Activated T-cell treated with anti-CD3 and anti-CD28 coated beads, Interleukin-2, amount 50 U/mL, for 24 hours (primary cell): ENCODE measurements at regions not wholly inside any gene's neighbourhood (a gene's known extent, or its start where the extent isn't known, plus 50 kb on each side); places are given as distances from the start of the nearest gene placed in this dataset.

ENCODE experiments used
- DNase-seq: peaks from one replicate; pipeline ENCODE4 v3.0.0-alpha.2; 2020
- H3K27ac Mint-ChIP-seq: 2 replicates; pipeline ENCODE4 v1.8.0; 2020; ENCODE audit warnings: mild to moderate bottlenecking, mixed read lengths
- H3K27me3 Mint-ChIP-seq: 2 replicates; pipeline ENCODE4 v1.8.0; 2020; ENCODE audit warnings: mixed read lengths
- H3K36me3 Mint-ChIP-seq: 2 replicates; pipeline ENCODE4 v1.8.0; 2020; ENCODE audit warnings: low read depth, mixed read lengths
- H3K4me1 Mint-ChIP-seq: 2 replicates; pipeline ENCODE4 v1.8.0; 2020; ENCODE audit warnings: low read depth, mixed read lengths
- H3K4me3 Mint-ChIP-seq: 2 replicates; pipeline ENCODE4 v1.8.0; 2020; ENCODE audit warnings: mild to moderate bottlenecking, moderate library complexity, mixed read lengths
- H3K9me3 Mint-ChIP-seq: 2 replicates; pipeline ENCODE4 v1.8.0; 2020; ENCODE audit warnings: mixed read lengths

DNA sequence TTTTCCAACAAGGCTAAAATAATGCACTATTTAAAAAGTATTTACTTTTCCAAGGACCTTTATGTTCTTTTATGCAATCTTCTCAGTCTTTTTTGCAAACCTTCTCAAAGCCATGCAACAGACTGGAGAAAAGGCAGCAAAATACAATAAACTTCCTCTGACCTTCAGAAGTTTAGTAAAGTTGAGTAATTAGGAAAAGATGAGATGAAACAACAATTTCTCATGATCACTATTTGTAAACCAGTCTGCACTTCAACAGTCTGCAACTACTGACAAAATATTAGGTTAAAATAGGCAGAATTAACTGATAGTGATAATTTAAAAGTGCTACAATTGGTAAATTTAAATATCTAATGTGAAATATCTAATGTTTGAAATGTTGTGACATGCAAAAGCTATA, 884.9 kb upstream of the PCDH10 start:
- Mint-ChIP-seq H3K4me1 (no peaks in the 10 kb centered on the region), H3K27ac (no peak overlapping the region), H3K4me3 (no peak overlapping the region), H3K36me3 (no peaks in the 10 kb centered on the region), H3K27me3 (no peaks in the 10 kb centered on the region), H3K9me3 (peaks cover 3% of the 10 kb centered on the region)
- no peak for DNase-seq

DNA sequence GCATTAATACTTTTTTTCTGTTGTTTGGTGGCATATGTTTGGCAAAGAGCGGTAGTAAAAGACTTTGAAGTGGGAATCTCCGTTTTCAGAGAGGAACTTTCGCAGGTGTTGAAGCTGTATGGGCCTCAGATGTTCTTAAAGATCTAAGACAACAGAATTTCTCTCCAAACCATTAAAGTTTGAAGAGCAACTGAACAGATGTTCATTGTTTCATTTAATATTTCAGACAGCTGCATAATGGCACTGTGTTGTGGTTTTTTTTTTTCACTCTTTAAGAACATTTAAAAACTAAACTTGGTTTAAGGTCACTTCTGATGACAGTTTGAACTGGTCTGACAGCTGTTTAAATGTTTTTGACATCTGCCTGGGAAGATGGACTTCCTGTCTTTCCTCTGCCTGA, 882.7 kb upstream of the PCDH10 start:
- Mint-ChIP-seq H3K4me1 (no peaks in the 10 kb centered on the region), H3K9me3 (peaks cover 3% of the 10 kb centered on the region), H3K36me3 (no peaks in the 10 kb centered on the region), H3K4me3 (no peak overlapping the region), H3K27me3 (no peaks in the 10 kb centered on the region), H3K27ac (no peak overlapping the region)
- DNase-seq: no peak

DNA sequence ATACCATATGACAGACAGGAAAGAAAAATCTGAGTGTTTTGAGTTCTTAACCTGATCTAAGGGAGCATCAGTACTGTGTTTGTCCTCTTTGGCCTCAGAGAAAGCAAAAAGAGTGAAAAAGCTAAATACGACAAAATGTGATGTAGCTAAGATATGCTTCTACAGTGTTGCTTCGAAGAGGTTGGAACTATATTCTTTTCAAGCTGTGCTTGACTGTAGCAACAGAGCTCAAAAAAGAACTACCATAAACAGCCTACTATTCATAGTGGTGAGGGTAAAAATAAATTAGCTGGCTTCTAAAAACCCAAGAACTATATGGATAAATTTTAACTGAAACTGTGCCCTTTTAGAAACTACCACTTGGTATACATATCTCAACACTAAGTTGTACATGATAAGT, 881.8 kb upstream of the PCDH10 start:
- no peak for DNase-seq
- no peaks in the 10 kb centered on the region for H3K36me3 Mint-ChIP-seq
- H3K27me3 Mint-ChIP-seq: no peaks in the 10 kb centered on the region
- H3K27ac Mint-ChIP-seq: no peak overlapping the region
- H3K9me3 Mint-ChIP-seq: peaks cover 3% of the 10 kb centered on the region
- H3K4me1 Mint-ChIP-seq: no peaks in the 10 kb centered on the region
- H3K4me3 Mint-ChIP-seq: no peak overlapping the region

DNA sequence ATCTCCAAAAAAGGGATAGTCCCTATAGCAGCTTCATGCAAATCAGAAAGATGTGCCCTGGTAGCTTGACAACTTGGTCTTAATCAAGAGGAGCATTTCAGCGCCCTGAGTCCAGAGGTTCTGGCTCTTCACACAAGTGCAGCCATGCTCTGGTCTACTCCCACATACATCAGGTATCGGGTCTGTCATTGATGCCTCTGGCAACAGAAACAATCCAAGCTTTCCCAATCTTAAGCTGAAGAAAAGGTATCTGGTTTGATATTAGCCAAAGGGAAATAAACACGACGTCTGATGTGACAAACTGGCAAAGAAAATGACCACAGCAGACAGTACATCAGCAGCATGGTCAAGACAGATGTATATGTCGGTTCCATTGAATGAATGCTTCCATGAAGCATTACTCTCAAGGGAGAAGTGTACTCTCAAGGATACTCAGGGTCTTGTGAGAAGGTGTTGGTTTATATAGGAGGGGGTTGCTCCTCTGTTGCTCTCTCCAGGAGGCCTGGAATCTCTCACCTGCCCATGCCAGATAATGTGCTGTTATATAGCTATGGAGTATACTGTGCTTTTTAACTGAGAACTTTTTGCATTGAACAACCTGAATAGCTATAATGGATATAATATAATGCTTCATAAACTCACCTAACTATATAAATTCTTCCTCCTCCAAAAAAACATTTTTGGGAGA, 879.6 kb upstream of the PCDH10 start:
- H3K36me3 Mint-ChIP-seq: no peaks in the 10 kb centered on the region

DNA sequence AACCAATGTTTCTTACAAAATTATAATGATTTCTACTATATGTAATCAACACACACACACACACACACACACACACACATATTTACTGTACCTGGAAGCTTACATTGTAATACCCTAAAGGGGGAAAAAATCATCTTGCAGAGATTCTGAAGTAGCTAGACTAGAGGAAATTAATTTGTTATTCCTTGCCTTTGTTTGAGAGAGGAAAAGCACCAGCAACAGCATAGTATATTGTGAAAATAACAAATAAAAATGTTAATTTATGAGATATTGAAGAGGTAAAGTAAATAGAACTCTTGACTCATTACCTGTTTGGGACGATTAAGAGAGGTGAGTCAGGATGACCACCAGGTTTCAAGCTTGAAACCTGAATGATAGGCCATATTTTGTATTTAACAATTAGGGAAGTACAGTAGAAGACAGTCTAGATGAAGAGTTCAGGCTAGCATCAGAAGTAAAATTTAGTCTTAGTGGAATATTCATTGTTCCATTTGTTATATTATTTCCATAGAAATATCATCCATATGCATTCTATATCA, 873.4 kb upstream of the PCDH10 start:
- no peaks in the 10 kb centered on the region for H3K9me3 Mint-ChIP-seq
- no peak overlapping the region for H3K4me3 Mint-ChIP-seq
- DNase-seq: no peak
- H3K27me3 Mint-ChIP-seq: no peaks in the 10 kb centered on the region
- no peak overlapping the region for H3K27ac Mint-ChIP-seq
- H3K4me1 Mint-ChIP-seq: no peaks in the 10 kb centered on the region
- H3K36me3 Mint-ChIP-seq: no peaks in the 10 kb centered on the region

More for the DNA sequence above, 879.6 kb upstream of the PCDH10 start:
- Mint-ChIP-seq H3K27me3 (no peaks in the 10 kb centered on the region), H3K27ac (no peak overlapping the region), H3K4me1 (no peaks in the 10 kb centered on the region), H3K4me3 (no peak overlapping the region), H3K9me3 (no peaks in the 10 kb centered on the region)
- no peak for DNase-seq

DNA sequence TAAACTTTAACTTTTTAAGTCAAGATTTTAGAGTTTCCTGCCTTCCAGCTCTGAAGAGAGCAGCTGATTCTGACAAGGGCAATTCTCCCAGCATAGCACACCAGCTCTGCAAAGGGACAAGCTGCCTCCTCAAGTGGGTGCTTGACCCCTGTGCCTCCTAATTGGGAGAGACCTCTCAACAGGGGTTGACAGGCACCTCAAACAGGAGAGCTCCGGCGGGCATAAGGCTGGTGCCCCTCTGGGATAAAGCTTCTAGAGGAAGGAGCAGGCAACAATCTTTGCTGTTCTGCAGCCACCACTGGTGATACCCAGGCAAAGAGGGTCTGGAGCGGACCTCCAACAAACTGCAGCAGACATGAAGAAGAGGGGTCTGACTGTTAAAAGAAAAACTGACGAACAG, 872.9 kb upstream of the PCDH10 start:
- Mint-ChIP-seq H3K9me3 (no peaks in the 10 kb centered on the region), H3K4me1 (no peaks in the 10 kb centered on the region)
- DNase-seq: no peak

DNA sequence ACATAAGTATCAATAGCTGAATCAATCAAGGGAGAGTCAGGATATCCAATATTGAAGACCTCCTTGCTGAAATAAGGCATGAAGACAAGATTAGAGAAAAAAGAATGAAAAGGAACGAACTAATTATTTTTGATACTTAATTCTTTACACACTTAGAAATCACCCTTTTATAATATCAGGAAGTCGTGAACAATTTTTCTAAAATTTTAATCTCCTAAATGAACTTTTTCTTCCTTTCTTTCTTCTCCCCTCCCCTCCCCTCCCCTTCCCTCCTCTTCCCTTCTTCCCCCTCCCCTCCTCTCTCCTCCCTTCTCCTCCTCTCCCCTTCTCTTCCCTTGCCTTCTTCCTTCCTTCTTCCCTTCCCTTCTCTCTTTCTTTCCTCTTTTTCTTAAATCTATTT, 872.1 kb upstream of the PCDH10 start:
- H3K27me3 Mint-ChIP-seq: no peaks in the 10 kb centered on the region
- no peak overlapping the region for H3K4me3 Mint-ChIP-seq
- no peaks in the 10 kb centered on the region for H3K4me1 Mint-ChIP-seq
- H3K27ac Mint-ChIP-seq: no peak overlapping the region
- H3K9me3 Mint-ChIP-seq: peaks cover 2% of the 10 kb centered on the region
- H3K36me3 Mint-ChIP-seq: no peaks in the 10 kb centered on the region
- DNase-seq: no peak

More for the DNA sequence above, 872.9 kb upstream of the PCDH10 start:
- Mint-ChIP-seq H3K27me3 (no peaks in the 10 kb centered on the region), H3K27ac (no peak overlapping the region), H3K4me3 (no peak overlapping the region), H3K36me3 (no peaks in the 10 kb centered on the region)

DNA sequence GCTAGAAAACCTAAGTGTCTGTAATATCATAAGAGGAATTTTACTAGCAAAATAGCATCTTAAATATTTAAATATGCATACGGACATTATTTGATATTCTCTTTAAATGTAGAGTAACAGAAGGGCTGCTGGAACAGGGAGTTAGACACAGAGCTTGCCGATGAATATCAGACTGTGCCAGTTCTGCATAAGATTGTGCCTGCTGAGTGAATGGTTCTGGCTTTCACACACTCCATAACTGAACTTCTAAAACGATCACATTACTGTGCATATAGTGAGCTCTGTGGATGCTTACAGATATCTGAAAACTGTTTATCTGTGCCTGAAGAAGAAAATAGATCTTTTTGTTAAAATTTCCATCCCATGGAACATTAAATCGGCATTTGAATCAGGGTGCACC, 867.4 kb upstream of the PCDH10 start:
- H3K27me3 Mint-ChIP-seq: no peaks in the 10 kb centered on the region
- no peaks in the 10 kb centered on the region for H3K36me3 Mint-ChIP-seq
- H3K4me3 Mint-ChIP-seq: no peak overlapping the region
- H3K27ac Mint-ChIP-seq: no peak overlapping the region
- H3K9me3 Mint-ChIP-seq: peaks cover 2% of the 10 kb centered on the region
- DNase-seq: no peak
- no peaks in the 10 kb centered on the region for H3K4me1 Mint-ChIP-seq

DNA sequence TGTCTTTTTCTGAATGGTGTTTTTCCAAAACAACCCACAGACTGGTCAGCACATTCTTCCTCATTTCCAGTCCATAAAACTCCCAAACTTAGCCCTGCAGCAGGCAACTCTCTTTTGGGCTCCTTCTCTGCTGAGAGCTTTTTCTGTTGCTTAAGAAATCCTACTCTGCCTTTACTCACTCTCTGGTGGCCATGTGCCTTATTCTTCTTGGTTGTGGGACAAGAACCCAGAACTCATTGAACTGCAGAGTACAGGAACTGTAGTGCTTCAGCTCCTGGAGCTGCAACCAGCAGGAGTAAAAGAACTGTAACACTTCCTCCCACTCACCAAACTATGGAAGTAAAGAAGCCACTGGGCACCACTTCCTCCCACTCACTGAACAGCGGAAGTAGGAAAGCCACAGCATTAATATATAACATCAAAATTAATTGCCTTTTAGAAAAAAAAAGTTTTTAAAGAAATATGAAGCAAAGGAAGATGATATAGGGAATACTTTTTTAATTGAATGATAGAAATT, 864.1 kb upstream of the PCDH10 start:
- H3K27ac Mint-ChIP-seq: no peak overlapping the region
- H3K4me3 Mint-ChIP-seq: no peak overlapping the region
- H3K27me3 Mint-ChIP-seq: no peaks in the 10 kb centered on the region
- DNase-seq: no peak
- no peaks in the 10 kb centered on the region for H3K4me1 Mint-ChIP-seq
- peaks cover 2% of the 10 kb centered on the region for H3K9me3 Mint-ChIP-seq
- H3K36me3 Mint-ChIP-seq: no peaks in the 10 kb centered on the region

DNA sequence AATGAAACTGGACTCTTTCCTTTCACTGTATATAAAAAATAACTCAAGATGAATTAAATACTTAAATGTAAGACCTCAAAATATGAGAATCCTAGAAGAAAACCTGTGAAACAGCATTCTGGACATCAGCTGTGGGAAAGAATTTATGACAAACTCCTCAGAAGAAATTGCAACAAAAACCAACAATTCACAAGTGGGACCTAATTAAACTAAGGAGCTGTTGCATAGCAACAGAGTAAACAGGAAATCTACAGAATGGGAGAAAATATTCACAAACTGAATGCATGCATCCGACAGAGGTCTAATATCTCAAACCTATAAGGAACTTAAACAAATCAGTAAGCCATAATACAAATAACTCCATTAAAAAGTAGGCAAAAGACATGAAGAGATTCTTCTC, 851.7 kb upstream of the PCDH10 start:
- Mint-ChIP-seq H3K27me3 (no peaks in the 10 kb centered on the region), H3K36me3 (no peaks in the 10 kb centered on the region), H3K4me1 (no peaks in the 10 kb centered on the region), H3K4me3 (no peak overlapping the region), H3K27ac (no peak overlapping the region), H3K9me3 (peaks cover 3% of the 10 kb centered on the region)
- no peak for DNase-seq

DNA sequence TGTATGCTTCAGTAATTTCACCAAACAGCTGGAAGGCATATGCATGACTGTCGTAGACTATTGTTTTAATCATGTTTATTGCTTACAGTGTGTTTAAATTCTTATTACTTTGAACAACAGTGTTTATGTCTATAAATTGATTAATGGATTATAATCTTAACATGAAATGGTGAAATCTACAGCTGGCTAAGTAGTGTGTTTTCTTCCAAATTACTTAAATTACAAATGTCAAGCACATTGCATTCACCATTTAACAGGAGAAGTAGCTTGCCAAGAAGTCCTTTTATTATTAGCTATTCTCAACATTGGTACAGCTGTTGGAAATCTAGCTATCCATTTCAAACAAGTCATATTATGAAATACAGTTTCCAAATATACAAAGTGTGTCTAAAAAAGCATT, 849.3 kb upstream of the PCDH10 start:
- no peaks in the 10 kb centered on the region for H3K4me1 Mint-ChIP-seq
- H3K36me3 Mint-ChIP-seq: no peaks in the 10 kb centered on the region
- H3K4me3 Mint-ChIP-seq: no peak overlapping the region
- H3K27ac Mint-ChIP-seq: no peak overlapping the region
- no peaks in the 10 kb centered on the region for H3K27me3 Mint-ChIP-seq
- no peak for DNase-seq
- peaks cover 3% of the 10 kb centered on the region for H3K9me3 Mint-ChIP-seq

DNA sequence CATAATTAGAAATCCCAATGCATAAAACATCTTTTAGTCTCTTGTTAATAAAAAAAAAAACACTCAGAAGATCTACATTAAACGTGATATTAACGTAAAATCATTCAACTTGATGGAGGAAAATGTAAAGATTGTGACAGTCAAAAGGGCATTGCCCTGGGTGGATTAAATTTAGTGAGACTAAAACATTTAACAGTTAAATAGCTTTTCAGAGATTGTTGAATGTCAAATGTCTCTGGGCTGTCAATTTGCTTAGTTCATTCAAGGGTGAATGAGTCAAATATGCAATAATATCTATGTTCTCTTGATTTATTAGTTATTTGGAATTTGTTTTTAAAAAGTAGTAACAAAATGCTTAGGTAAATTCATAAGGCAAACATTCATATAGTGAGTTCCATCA, 836.6 kb upstream of the PCDH10 start:
- no peak overlapping the region for H3K4me3 Mint-ChIP-seq
- no peak overlapping the region for H3K27ac Mint-ChIP-seq
- no peak for DNase-seq
- no peaks in the 10 kb centered on the region for H3K27me3 Mint-ChIP-seq
- peaks cover 2% of the 10 kb centered on the region for H3K9me3 Mint-ChIP-seq
- no peaks in the 10 kb centered on the region for H3K4me1 Mint-ChIP-seq
- no peaks in the 10 kb centered on the region for H3K36me3 Mint-ChIP-seq

DNA sequence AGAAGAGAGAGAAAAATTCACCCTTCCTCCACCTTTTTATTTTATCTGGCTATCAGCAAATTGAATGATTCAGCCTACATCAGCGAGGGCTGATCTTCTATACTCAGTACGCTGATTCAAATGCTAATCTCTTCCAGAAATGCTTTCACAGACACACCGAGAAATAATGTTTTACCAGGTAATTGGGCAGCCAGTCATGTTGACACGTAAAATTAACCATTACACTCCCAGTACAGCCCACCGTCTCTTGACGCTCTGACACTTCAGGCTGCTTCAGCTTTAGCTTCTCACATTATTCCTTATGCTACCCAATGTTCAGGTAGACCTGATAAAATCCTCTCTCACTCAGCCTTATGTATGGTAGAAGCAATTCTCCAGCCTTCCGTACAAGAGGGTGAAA, 835.2 kb upstream of the PCDH10 start:
- no peaks in the 10 kb centered on the region for H3K9me3 Mint-ChIP-seq

DNA sequence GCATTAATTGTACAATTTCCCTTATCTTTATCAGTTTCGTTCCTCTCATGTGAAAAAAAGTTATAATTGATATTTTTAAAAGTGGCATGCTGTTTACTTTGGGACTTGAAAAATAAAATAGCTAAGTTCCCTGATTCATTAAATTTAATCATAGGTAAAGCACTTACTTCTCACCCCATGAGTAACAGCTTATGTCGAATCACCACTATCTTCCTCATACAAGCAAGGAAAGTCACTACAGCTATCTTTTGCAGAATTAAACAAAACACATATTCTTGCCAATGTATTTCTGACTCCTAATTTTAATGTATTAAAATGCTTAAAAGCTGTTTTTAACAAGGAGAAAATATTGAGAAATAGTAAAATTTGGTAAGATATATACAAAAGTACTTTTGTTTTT, 832.4 kb upstream of the PCDH10 start:
- no peak overlapping the region for H3K27ac Mint-ChIP-seq
- H3K4me1 Mint-ChIP-seq: no peaks in the 10 kb centered on the region
- H3K27me3 Mint-ChIP-seq: no peaks in the 10 kb centered on the region
- DNase-seq: no peak
- peaks cover 4% of the 10 kb centered on the region for H3K9me3 Mint-ChIP-seq
- H3K4me3 Mint-ChIP-seq: no peak overlapping the region
- H3K36me3 Mint-ChIP-seq: no peaks in the 10 kb centered on the region

More for the DNA sequence above, 835.2 kb upstream of the PCDH10 start:
- Mint-ChIP-seq H3K4me3 (no peak overlapping the region), H3K36me3 (no peaks in the 10 kb centered on the region), H3K27me3 (no peaks in the 10 kb centered on the region), H3K27ac (no peak overlapping the region), H3K4me1 (no peaks in the 10 kb centered on the region)
- DNase-seq: no peak

DNA sequence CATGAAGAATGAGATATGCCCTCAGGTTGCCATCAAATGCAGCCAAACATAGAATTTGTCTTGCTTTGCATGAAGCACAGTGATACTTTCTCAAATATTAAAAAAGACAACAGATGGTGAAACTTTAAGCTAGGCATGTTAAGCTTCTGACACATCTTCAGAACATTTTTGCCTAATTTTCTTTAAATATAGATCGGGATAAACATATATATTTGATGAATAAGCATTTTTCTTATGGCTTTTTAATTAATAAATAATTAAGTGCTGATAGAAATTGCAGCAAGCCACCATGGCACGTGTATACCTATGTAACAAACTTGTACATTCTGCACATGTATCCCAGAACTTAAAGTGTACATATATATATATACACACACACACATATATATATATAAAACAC, 831.2 kb upstream of the PCDH10 start:
- H3K4me3 Mint-ChIP-seq: no peak overlapping the region
- peaks cover 4% of the 10 kb centered on the region for H3K9me3 Mint-ChIP-seq
- no peaks in the 10 kb centered on the region for H3K36me3 Mint-ChIP-seq
- DNase-seq: no peak
- no peaks in the 10 kb centered on the region for H3K4me1 Mint-ChIP-seq
- no peaks in the 10 kb centered on the region for H3K27me3 Mint-ChIP-seq
- H3K27ac Mint-ChIP-seq: no peak overlapping the region
